SK-N-SH (cell line): ENCODE measurements at regions not wholly inside any gene's neighbourhood (a gene's known extent, or its start where the extent isn't known, plus 50 kb on each side); places are given as distances from the start of the nearest gene placed in this dataset.

Experiments
- EP300 ChIP-seq, 2 experiments: IDR thresholded peaks; 2 replicates each; pipeline versions ENCODE4 v1.4.0 to v1.6.1; 2012; ENCODE audit warnings: borderline replicate concordance in 1 of 2, low read depth in 1 of 2, low read length in 1 of 2
- EZH2phosphoT487 ChIP-seq: fragments of 200-600 bp; sonication (generic); IDR thresholded peaks from 2 replicates; pipeline ENCODE4 v1.6.1; 2017; ENCODE audit warnings: low read depth, mixed run types, mild to moderate bottlenecking, antibody characterized with exemption, moderate library complexity, borderline replicate concordance
- FOSL2 ChIP-seq: IDR thresholded peaks from 2 replicates; pipeline ENCODE4 v1.4.0; 2012; ENCODE audit warnings: low read depth, mild to moderate bottlenecking, moderate library complexity, borderline replicate concordance
- FOXM1 ChIP-seq: IDR thresholded peaks from 2 replicates; pipeline ENCODE4 v1.4.0; 2012; ENCODE audit warnings: low read depth, mild to moderate bottlenecking
- GABPA ChIP-seq: IDR thresholded peaks from 2 replicates; pipeline ENCODE4 v1.4.0; 2012; ENCODE audit warnings: low read depth, mild to moderate bottlenecking
- MXI1 ChIP-seq: IDR thresholded peaks from 2 replicates; pipeline ENCODE4 v1.6.1; 2012; ENCODE audit warnings: mild to moderate bottlenecking, low read depth, low read length, improper control_type of control experiment
- PBX3 ChIP-seq: IDR thresholded peaks from 2 replicates; pipeline ENCODE4; 2012
- YY1 ChIP-seq: IDR thresholded peaks from 2 replicates; pipeline ENCODE4 v1.4.0; 2012; ENCODE audit warnings: low read depth, mild to moderate bottlenecking
- TF ChIP-seq, protein P1 (sequence below): fragments of 200-600 bp; sonication (generic); IDR thresholded peaks from 2 replicates; pipeline ENCODE4 v1.6.1; 2017; ENCODE audit warnings: antibody characterized with exemption, mild to moderate bottlenecking, moderate library complexity
- TF ChIP-seq, protein P2 (sequence below): IDR thresholded peaks from 2 replicates; pipeline ENCODE4 v1.4.0; 2012; ENCODE audit warnings: low read depth, borderline replicate concordance

- TF ChIP-seq, protein P1, sequence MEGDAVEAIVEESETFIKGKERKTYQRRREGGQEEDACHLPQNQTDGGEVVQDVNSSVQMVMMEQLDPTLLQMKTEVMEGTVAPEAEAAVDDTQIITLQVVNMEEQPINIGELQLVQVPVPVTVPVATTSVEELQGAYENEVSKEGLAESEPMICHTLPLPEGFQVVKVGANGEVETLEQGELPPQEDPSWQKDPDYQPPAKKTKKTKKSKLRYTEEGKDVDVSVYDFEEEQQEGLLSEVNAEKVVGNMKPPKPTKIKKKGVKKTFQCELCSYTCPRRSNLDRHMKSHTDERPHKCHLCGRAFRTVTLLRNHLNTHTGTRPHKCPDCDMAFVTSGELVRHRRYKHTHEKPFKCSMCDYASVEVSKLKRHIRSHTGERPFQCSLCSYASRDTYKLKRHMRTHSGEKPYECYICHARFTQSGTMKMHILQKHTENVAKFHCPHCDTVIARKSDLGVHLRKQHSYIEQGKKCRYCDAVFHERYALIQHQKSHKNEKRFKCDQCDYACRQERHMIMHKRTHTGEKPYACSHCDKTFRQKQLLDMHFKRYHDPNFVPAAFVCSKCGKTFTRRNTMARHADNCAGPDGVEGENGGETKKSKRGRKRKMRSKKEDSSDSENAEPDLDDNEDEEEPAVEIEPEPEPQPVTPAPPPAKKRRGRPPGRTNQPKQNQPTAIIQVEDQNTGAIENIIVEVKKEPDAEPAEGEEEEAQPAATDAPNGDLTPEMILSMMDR, result no peak
- TF ChIP-seq, protein P2, sequence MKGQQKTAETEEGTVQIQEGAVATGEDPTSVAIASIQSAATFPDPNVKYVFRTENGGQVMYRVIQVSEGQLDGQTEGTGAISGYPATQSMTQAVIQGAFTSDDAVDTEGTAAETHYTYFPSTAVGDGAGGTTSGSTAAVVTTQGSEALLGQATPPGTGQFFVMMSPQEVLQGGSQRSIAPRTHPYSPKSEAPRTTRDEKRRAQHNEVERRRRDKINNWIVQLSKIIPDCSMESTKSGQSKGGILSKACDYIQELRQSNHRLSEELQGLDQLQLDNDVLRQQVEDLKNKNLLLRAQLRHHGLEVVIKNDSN, result no peak
- no peak for TF ChIP-seq PBX3
- TF ChIP-seq YY1, result no peak
- TF ChIP-seq GABPA, result no peak
- TF ChIP-seq FOXM1, result no peak
- TF ChIP-seq EP300 (IDR thresholded peaks at IDR 0.05; ENCODE audit: borderline replicate concordance in 1 of 2, low read depth in 1 of 2, low read length in 1 of 2), result no peak
- TF ChIP-seq EZH2phosphoT487, result no peak
- TF ChIP-seq FOSL2, result no peak
- TF ChIP-seq MXI1, result no peak
Observed at GRCh38 chr1:198968866-198969265, 330.0 kb downstream of the PTPRC start.
